Effector memory CD8-positive, alpha-beta T cell (primary cell): ENCODE measurements at regions not wholly inside any gene's neighbourhood (a gene's known extent, or its start where the extent isn't known, plus 50 kb on each side); places are given as distances from the start of the nearest gene placed in this dataset.

ENCODE experiments used
- ATAC-seq: fragments of 150-1000 bp; cut with Tn5 transposase; replicated peaks from 2 replicates; pipeline ENCODE4 v1.10.0; 2021; ENCODE audit warnings: mild to moderate bottlenecking, moderate library complexity
- DNase-seq, 3 experiments: peaks; one replicate each; pipeline ENCODE4 v3.0.0; 2021
- H3K27ac Mint-ChIP-seq, 2 donors: one replicate each; pipeline ENCODE4 v1.8.0; 2022; ENCODE audit warnings: mild to moderate bottlenecking in 2 of 2, mixed read lengths in 2 of 2, moderate library complexity in 2 of 2
- H3K27me3 Mint-ChIP-seq, 2 donors: one replicate each; pipeline ENCODE4 v1.8.0; 2022; ENCODE audit warnings: mixed read lengths in 2 of 2
- H3K36me3 Mint-ChIP-seq: one replicate; pipeline ENCODE4 v1.8.0; 2022; ENCODE audit warnings: mild to moderate bottlenecking, moderate library complexity, mixed read lengths; ENCODE audit not compliant: insufficient read depth
- H3K4me1 Mint-ChIP-seq, 2 donors: one replicate each; pipeline ENCODE4 v1.8.0; 2022; ENCODE audit warnings: low read depth in 2 of 2, mixed read lengths in 2 of 2
- H3K4me3 Mint-ChIP-seq, 2 donors: one replicate each; pipeline ENCODE4 v1.8.0; 2022; ENCODE audit warnings: mild to moderate bottlenecking in 2 of 2, mixed read lengths in 2 of 2, moderate library complexity in 2 of 2
- H3K9me3 Mint-ChIP-seq, 2 donors: one replicate each; pipeline ENCODE4 v1.8.0; 2022; ENCODE audit warnings: mixed read lengths in 2 of 2

DNA sequence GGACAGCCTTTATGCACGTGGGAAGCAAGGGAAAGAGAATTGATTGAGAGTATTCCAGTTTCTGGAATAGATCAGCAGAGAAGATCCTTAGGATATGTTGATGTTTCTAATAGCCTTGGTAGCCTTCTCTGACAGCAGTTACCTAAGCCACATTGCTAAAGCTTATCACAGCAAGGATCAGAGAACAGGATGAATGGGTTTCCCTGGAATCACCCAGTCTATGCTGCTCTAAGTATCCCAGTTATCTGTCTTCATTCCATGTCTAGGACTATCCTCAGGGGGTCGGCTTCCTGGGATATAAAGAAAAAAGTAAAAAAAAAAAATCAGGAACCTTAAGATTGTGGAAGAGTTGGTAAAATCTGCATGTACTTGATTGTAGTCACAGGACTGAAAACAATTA, 352.0 kb upstream of the AKR1E2 start:
- H3K27me3 Mint-ChIP-seq, result peaks cover 10 to 31% of the 10 kb centered on the region in 2 donors
- ATAC-seq (no peak), DNase-seq (no peak)
- no peaks in the 10 kb centered on the region for H3K9me3 Mint-ChIP-seq
- H3K36me3 Mint-ChIP-seq, result no peaks in the 10 kb centered on the region
- H3K4me1 Mint-ChIP-seq, result peaks cover 0 to 2% of the 10 kb centered on the region in 2 donors
- no peak overlapping the region for H3K4me3 Mint-ChIP-seq
- no peak overlapping the region for H3K27ac Mint-ChIP-seq

DNA sequence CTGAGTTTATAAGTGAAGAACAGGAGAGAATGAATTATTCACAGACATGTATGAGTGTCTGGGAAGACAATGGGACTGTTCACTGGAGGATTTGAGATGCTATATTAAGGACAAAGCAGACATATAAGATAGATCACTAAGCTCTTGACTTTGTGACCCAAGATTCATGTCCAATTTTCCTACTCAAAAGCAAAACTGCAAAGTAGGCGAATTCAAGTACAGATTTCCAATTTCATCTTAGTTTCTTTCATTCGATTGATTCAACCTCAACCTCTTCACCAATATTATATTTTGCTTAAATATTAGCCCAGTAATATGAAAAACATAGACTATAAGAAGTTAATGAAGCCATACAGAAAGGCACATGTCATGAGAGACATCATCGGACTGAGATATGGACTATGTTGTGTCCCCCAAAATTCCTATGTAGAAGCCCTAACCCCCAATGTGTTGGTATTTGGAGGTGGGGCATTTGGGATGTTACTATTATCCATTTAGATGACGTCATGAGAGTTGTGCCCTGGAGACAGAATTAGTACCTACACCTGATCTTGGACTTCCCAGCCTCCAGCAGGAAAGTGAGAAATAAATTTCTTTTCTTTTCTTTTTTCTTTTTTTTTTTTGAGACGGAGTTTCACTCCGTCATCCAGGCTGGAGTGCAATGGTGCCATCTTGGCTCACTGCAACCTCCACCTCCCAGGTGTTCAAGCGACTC, 353.7 kb upstream of the AKR1E2 start:
- no peak overlapping the region for H3K4me3 Mint-ChIP-seq
- H3K36me3 Mint-ChIP-seq, result no peaks in the 10 kb centered on the region
- H3K9me3 Mint-ChIP-seq, result no peaks in the 10 kb centered on the region
- no peak for ATAC-seq
- no peak for DNase-seq
- no peak overlapping the region for H3K27ac Mint-ChIP-seq
- H3K4me1 Mint-ChIP-seq, result peaks cover 0 to 2% of the 10 kb centered on the region in 2 donors
- H3K27me3 Mint-ChIP-seq, result peaks cover 22 to 47% of the 10 kb centered on the region in 2 donors

DNA sequence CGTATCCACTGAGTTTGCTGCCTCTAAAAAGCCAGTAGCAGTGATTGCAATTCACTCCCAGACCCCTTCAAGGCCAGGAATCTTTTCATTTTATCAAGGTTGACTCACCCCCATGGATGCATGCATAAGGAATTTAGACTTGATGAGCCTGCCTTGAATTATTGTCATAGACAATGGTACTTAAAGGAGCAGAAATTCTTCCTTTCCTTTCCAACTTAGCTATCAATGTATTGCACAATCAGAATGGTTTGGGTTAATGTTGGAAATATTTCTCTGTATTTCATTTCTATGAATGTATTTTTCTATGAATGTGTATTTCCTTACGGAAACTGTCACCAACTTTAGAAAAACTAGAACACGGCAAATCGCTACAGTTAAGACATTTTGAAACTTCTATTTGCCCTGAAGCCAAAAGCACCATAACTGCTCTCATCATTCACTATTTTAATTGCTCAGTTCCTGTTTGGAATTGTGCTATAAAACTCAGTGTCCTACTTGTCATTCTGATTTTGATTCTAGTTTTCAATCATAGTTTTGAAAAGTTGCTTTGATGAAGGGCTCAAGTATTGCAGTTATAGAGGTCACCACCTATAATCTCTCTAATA, 355.7 kb upstream of the AKR1E2 start:
- DNase-seq, result no peak
- Mint-ChIP-seq H3K27ac (no peak overlapping the region), H3K4me1 (peaks cover 0 to 2% of the 10 kb centered on the region in 2 donors), H3K36me3 (no peaks in the 10 kb centered on the region), H3K9me3 (no peaks in the 10 kb centered on the region), H3K4me3 (no peak overlapping the region), H3K27me3 (peaks cover 27 to 52% of the 10 kb centered on the region in 2 donors)
- no peak for ATAC-seq

DNA sequence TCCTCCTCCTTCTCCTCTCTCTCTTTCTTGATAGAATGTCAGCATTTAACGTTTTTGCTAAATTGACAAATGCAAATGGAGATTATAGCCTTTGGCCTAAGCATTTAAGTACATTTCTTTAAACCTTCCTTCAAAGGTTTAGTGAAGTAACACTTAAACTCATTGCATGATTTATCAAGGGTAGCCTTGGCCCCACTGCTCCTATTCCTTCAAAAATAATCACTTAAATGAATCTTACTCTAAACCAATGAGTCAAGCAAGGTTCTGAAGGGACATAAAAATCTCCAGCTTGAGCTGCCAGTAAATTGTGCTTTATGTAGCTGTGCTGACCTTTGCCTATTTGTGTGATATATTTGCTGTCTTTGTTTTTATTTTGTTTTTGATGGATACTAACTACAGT, 358.5 kb upstream of the AKR1E2 start:
- Mint-ChIP-seq H3K27me3 (peaks cover 27 to 51% of the 10 kb centered on the region in 2 donors), H3K4me3 (no peak overlapping the region), H3K27ac (no peak overlapping the region), H3K36me3 (no peaks in the 10 kb centered on the region), H3K9me3 (no peaks in the 10 kb centered on the region), H3K4me1 (no peaks in the 10 kb centered on the region)
- DNase-seq (no peak), ATAC-seq (no peak)

DNA sequence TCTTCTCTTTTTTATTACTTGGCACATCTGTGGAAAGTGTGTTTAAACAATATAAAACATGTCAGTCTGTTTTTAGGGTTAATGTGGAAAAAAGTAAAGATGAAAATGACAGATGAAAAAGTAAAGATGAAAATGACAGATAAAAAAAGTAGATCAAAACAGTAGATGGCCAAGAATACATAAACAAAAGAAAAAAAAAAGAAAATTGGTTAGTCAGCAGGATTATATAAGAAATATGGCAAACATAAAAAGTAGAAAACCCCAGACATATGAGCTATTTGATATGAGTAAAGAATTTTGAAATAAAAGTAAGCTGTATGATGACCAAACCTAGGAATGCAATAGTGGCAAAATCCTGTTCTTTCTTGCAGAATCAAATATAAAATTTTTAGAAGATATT, 365.7 kb upstream of the AKR1E2 start:
- H3K27me3 Mint-ChIP-seq, result peaks cover 7 to 28% of the 10 kb centered on the region in 2 donors
- H3K36me3 Mint-ChIP-seq, result no peaks in the 10 kb centered on the region
- no peak for ATAC-seq
- H3K27ac Mint-ChIP-seq, result no peak overlapping the region
- H3K4me3 Mint-ChIP-seq, result no peak overlapping the region
- DNase-seq, result no peak
- H3K4me1 Mint-ChIP-seq, result no peaks in the 10 kb centered on the region
- H3K9me3 Mint-ChIP-seq, result no peaks in the 10 kb centered on the region

DNA sequence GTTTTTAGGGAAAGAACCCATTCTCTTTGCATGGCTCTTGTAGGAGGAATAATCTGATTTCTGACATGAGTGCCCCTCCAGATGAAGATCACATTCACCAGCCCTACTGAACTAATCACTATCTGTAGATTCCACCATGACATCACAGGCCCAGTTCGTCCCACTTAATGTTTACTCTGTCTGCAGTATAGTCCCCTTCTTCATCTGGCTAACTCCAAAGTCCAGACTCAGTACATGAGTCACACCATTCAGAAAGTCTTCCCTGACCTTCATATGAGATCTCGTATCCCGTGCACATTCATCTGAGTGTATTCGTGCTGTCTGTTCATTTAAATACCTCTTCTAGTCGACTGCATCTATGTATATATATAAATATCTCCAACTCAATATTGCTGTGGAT, 366.5 kb upstream of the AKR1E2 start:
- Mint-ChIP-seq H3K27ac (no peak overlapping the region), H3K4me3 (no peak overlapping the region), H3K36me3 (no peaks in the 10 kb centered on the region), H3K4me1 (no peaks in the 10 kb centered on the region), H3K27me3 (peaks cover 7 to 24% of the 10 kb centered on the region in 2 donors), H3K9me3 (no peaks in the 10 kb centered on the region)
- no peak for ATAC-seq
- no peak for DNase-seq

DNA sequence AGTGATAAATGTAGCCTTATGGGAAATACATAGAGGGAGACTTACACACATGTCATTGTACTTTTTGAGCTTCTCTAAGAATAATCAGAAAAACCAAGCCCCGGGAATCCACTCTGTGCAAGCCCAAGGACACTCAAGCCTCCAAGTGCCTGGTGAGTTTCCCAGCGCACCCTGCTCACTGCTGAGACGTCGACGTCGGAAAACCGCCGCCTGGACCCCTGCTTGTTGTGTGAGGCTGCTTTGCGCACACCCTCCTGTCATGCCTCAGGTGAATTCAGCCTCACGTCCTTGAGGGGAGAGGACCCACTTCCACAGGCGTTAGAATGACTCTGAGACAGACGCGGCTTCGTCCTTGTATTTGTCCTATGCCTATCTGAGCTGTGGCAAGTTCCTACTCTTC, 368.4 kb upstream of the AKR1E2 start:
- Mint-ChIP-seq H3K36me3 (no peaks in the 10 kb centered on the region), H3K27ac (no peak overlapping the region), H3K27me3 (peaks cover 7 to 18% of the 10 kb centered on the region in 2 donors), H3K4me3 (no peak overlapping the region), H3K9me3 (no peaks in the 10 kb centered on the region), H3K4me1 (no peaks in the 10 kb centered on the region)
- DNase-seq (no peak), ATAC-seq (no peak)

DNA sequence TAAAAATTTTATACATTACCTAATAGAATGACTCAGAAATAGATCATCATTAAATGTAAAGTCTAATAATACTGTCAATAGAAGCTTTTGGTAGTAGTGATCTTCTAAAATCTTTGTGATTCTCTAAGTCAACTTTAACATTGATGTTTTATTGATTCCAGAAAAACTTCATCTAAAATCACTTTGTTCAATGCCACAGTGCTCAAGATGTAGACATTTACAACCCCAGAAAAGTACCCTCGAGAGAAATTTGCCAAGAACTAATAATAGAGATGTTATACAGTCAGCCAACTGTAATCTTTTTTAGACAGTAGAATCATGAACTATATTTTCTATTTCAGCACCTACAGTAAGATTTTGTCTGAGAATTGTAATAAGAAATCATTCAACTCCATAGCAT, 369.2 kb upstream of the AKR1E2 start:
- no peak for DNase-seq
- Mint-ChIP-seq H3K36me3 (no peaks in the 10 kb centered on the region), H3K9me3 (no peaks in the 10 kb centered on the region), H3K27ac (no peak overlapping the region), H3K4me1 (no peaks in the 10 kb centered on the region), H3K4me3 (no peak overlapping the region), H3K27me3 (peaks cover 7 to 24% of the 10 kb centered on the region in 2 donors)
- no peak for ATAC-seq

DNA sequence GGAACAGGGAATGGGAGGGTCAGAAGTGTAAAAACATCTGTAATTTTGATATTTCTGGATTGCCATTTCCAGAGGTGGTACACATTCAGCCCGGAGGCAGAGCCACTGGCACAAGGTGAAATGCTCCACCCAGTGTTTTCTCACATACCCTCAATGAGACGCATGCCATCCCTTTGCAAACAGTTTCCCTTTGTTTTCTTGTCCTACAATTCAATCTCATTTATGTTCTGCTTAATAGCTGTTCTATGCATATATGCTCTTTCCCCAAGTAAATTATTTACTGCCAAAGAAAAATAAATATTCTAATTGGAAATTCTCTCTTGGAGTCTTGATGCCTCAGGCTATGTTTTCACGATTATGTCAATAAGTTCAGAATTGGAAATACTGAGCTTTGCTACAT, 369.7 kb upstream of the AKR1E2 start:
- ATAC-seq (no peak), DNase-seq (no peak)
- H3K27ac Mint-ChIP-seq, result no peak overlapping the region
- H3K9me3 Mint-ChIP-seq, result no peaks in the 10 kb centered on the region
- no peak overlapping the region for H3K4me3 Mint-ChIP-seq
- H3K4me1 Mint-ChIP-seq, result no peaks in the 10 kb centered on the region
- no peaks in the 10 kb centered on the region for H3K36me3 Mint-ChIP-seq
- H3K27me3 Mint-ChIP-seq, result peaks cover 7 to 24% of the 10 kb centered on the region in 2 donors

DNA sequence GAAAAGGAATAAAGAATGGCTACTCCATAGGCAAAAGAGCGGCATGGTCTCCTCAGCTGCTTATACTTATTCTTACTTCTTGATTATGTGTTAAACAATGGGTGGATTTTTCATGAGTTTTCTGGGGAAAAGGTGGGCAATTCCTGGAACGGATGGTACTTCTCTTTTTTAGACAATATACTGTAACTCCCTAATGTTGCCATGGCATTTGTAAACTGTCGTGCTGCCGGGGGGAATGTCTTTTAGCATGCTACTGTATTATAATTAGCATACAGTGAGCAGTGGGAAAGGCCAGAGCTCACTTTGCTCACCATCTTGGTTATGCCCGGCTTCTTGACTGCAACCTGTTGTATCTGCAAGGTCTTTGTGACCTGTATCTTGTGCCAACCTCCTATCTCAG, 372.1 kb upstream of the AKR1E2 start:
- Mint-ChIP-seq H3K27ac (no peak overlapping the region), H3K9me3 (no peaks in the 10 kb centered on the region), H3K27me3 (peaks cover 0 to 16% of the 10 kb centered on the region in 2 donors), H3K4me1 (no peaks in the 10 kb centered on the region), H3K4me3 (no peak overlapping the region), H3K36me3 (no peaks in the 10 kb centered on the region)
- DNase-seq, result no peak
- no peak for ATAC-seq

DNA sequence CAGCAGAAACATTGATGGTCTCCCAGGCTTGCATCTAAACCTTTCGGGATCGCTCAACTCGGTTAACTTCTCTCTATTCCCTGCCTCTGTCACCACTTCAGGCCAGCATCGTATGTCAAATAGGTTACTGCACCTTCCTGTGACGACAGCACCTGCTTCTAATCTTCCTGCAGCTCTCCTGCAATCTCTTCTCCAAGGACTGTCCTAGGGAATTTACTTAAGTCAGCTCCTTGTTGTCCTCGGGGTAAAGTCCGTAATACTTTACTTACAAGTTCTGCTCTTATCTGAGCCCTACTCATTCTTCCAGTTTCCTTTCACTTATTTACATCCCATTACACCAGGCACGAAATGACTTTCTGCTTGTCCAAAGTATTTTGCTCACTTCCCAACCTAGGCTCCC, 372.7 kb upstream of the AKR1E2 start:
- no peak for ATAC-seq
- no peaks in the 10 kb centered on the region for H3K4me1 Mint-ChIP-seq
- no peaks in the 10 kb centered on the region for H3K9me3 Mint-ChIP-seq
- DNase-seq, result no peak
- peaks cover 0 to 10% of the 10 kb centered on the region in 2 donors for H3K27me3 Mint-ChIP-seq
- no peaks in the 10 kb centered on the region for H3K36me3 Mint-ChIP-seq
- no peak overlapping the region for H3K4me3 Mint-ChIP-seq
- no peak overlapping the region for H3K27ac Mint-ChIP-seq

DNA sequence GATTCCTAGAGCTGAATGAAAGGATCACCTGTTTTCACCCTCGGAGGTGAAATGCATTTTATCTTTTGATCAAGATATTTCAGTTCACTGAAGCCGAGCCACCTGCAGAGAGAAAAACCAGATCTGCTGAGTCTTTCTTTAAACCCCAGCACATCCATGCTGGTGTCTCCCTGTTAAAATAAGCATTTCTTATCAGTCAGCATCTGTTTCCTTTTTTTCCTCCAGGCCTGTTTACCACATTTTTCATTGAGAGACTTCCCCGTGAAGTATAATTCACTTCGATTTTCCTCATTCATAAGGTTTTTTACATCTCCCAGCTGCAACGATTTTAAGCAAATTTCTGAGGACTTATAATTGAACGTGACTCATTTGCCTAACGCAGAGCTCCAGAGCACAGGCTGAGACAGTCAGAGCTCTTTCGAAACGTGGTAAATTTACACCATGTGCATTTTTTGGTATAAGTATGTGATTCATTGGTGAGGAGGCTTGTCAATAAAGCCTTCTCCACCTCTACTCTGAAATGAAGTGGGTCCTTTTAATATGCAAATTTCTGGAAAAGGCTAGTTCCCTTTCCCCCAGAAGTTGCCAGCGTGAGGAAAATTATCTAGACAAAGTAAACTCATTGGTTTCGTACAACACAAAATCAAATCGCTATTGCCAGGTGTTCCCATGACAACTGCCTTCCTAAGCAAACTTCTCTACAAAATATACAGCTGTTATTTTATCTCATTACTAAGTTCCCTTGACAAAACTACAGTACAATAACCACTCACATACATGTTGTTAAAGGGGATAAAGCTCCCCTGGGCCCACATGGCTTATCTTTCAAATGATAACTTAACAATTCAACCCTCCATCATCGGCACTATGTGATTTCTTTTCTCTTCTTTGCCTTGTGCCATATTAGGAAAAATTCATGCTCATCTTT, 374.8 kb upstream of the AKR1E2 start:
- Mint-ChIP-seq H3K4me3 (no peak overlapping the region), H3K27me3 (peaks cover 0 to 9% of the 10 kb centered on the region in 2 donors), H3K27ac (no peak overlapping the region), H3K36me3 (no peaks in the 10 kb centered on the region), H3K4me1 (no peaks in the 10 kb centered on the region), H3K9me3 (no peaks in the 10 kb centered on the region)
- ATAC-seq, result no peak
- DNase-seq, result no peak

DNA sequence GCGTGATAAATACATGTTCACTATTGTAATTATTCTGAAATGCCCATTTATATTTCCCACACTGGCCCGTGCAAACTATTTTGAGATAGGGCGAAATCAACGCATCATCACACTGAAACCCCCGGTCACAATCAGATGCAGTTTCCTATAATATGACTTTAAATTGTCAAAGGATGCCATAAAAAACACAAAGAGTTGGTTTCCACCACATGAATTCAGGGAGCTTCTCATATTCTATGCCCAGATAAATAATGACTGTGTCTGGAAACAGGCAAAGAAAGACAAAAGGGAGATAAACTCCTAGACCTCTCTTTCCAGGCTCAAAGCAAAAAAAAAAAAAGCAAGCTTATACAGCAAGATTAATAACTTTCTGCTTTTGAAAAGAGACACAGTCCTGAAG, 375.8 kb upstream of the AKR1E2 start:
- no peaks in the 10 kb centered on the region for H3K36me3 Mint-ChIP-seq
- DNase-seq (no peak), ATAC-seq (no peak)
- H3K27me3 Mint-ChIP-seq, result peaks cover 1 to 19% of the 10 kb centered on the region in 2 donors
- no peaks in the 10 kb centered on the region for H3K4me1 Mint-ChIP-seq
- no peak overlapping the region for H3K4me3 Mint-ChIP-seq
- no peaks in the 10 kb centered on the region for H3K9me3 Mint-ChIP-seq
- no peak overlapping the region for H3K27ac Mint-ChIP-seq
